ENCODE measurements at regions not wholly inside any gene's neighbourhood (a gene's known extent, or its start where the extent isn't known, plus 50 kb on each side); places are given as distances from the start of the nearest gene placed in this dataset.

- TF ChIP-seq POLR2AphosphoS5 (IDR thresholded peaks at IDR 0.05; ENCODE audit: low read depth, low read length): no peak
- TF ChIP-seq SIN3A (IDR thresholded peaks at IDR 0.05; ENCODE audit: borderline replicate concordance, insufficient read depth, low read length): no peak
- no peak for TF ChIP-seq TAF1 (IDR thresholded peaks at IDR 0.05; ENCODE audit: borderline replicate concordance, insufficient read depth, low read length)
These were observed 360.6 kb downstream of the ZNF521 start for GRCh38 chr18:24991141-24992060.
